Neural progenitor cell (in vitro differentiated cells): ENCODE measurements at regions not wholly inside any gene's neighbourhood (a gene's known extent, or its start where the extent isn't known, plus 50 kb on each side); places are given as distances from the start of the nearest gene placed in this dataset.

Experiments used
- CTCF ChIP-seq: fragments of 200-600 bp; sonication (generic); IDR thresholded peaks from 2 replicates; pipeline ENCODE4 v1.5.1; 2017; ENCODE audit warnings: antibody characterized with exemption, mild to moderate bottlenecking
- EZH2 ChIP-seq: fragments of 200-600 bp; sonication (generic); IDR thresholded peaks from 2 replicates; pipeline ENCODE4 v1.6.1; 2017; ENCODE audit warnings: antibody characterized with exemption, mild to moderate bottlenecking, moderate library complexity
- EZH2phosphoT487 ChIP-seq: fragments of 200-600 bp; sonication (generic); IDR thresholded peaks from 2 replicates; pipeline ENCODE4 v1.6.1; 2017; ENCODE audit warnings: antibody characterized with exemption

- no peak for TF ChIP-seq CTCF
- no peak for TF ChIP-seq EZH2
- TF ChIP-seq EZH2phosphoT487 = no peak
Measured at GRCh38 chr4:188680004-188680666, 540.9 kb downstream of the TRIML1 start.
